Central memory CD8-positive, alpha-beta T cell (primary cell): ENCODE measurements at regions not wholly inside any gene's neighbourhood (a gene's known extent, or its start where the extent isn't known, plus 50 kb on each side); places are given as distances from the start of the nearest gene placed in this dataset.
"Not testable (repeated sequence)": the region's sequence is repeated elsewhere in the genome, so short reads cannot be mapped to it uniquely, and the experiment has no call there.

Source experiments
- ATAC-seq: fragments of 150-1000 bp; cut with Tn5 transposase; replicated peaks from 2 replicates; pipeline ENCODE4 v1.10.0; 2022; ENCODE audit warnings: mild to moderate bottlenecking, moderate FRiP score, moderate number of reproducible peaks; ENCODE audit not compliant: poor library complexity, severe bottlenecking; ENCODE audit errors: extremely low read depth
- DNase-seq, 2 donors: peaks; one replicate each; pipeline ENCODE4 v3.0.0; 2021; ENCODE audit warnings: low spot score in 2 of 2
- H3K27ac Mint-ChIP-seq: one replicate; pipeline ENCODE4 v1.8.0; 2022; ENCODE audit warnings: low read depth, mild to moderate bottlenecking, moderate library complexity, mixed read lengths
- H3K27me3 Mint-ChIP-seq: one replicate; pipeline ENCODE4 v1.8.0; 2022; ENCODE audit warnings: mixed read lengths
- H3K36me3 Mint-ChIP-seq: one replicate; pipeline ENCODE4 v1.8.0; 2022; ENCODE audit warnings: mild to moderate bottlenecking, moderate library complexity, mixed read lengths; ENCODE audit not compliant: insufficient read depth
- H3K4me1 Mint-ChIP-seq: one replicate; pipeline ENCODE4 v1.8.0; 2022; ENCODE audit warnings: mixed read lengths
- H3K4me3 Mint-ChIP-seq: one replicate; pipeline ENCODE4 v1.8.0; 2022; ENCODE audit warnings: mild to moderate bottlenecking, moderate library complexity, mixed read lengths
- H3K9me3 Mint-ChIP-seq: one replicate; pipeline ENCODE4 v1.8.0; 2022; ENCODE audit warnings: mixed read lengths

DNA sequence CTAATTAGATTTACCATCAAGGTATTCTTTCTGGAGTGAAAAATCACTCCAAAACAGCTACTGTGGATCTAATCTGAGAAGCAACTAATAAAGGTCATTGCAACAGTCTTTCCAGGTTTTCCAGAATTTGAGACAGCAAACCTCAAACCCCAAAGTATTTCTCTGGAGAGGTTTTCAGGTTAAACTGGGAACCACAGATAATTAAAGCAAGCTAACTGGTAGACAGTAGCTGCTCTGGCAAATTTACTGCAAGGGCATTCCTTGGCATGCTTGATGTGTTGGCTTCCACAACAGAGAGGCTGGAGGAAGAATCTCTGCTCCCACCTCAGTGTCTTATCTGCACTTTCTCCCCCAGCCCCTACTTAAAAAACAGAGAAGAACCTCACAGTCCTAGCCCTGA is 140.0 kb upstream of the NRBF2 start:
- Mint-ChIP-seq H3K27ac (no peak overlapping the region), H3K36me3 (no peaks in the 10 kb centered on the region)
- no peak for DNase-seq

GRCh38 chr10:62992145-62992721 is 140.9 kb upstream of the NRBF2 start:
- H3K36me3 Mint-ChIP-seq, result no peaks in the 10 kb centered on the region
- ATAC-seq (no peak), DNase-seq (no peak)
- H3K4me3 Mint-ChIP-seq, result no peak overlapping the region
- H3K9me3 Mint-ChIP-seq, result no peaks in the 10 kb centered on the region
- no peak overlapping the region for H3K27ac Mint-ChIP-seq
- H3K27me3 Mint-ChIP-seq, result peaks cover 10% of the 10 kb centered on the region
- no peaks in the 10 kb centered on the region for H3K4me1 Mint-ChIP-seq

More for the DNA sequence above, 140.0 kb upstream of the NRBF2 start:
- peaks cover 18% of the 10 kb centered on the region for H3K27me3 Mint-ChIP-seq
- H3K4me3 Mint-ChIP-seq, result no peak overlapping the region
- no peaks in the 10 kb centered on the region for H3K4me1 Mint-ChIP-seq
- no peak for ATAC-seq
- H3K9me3 Mint-ChIP-seq, result no peaks in the 10 kb centered on the region

DNA sequence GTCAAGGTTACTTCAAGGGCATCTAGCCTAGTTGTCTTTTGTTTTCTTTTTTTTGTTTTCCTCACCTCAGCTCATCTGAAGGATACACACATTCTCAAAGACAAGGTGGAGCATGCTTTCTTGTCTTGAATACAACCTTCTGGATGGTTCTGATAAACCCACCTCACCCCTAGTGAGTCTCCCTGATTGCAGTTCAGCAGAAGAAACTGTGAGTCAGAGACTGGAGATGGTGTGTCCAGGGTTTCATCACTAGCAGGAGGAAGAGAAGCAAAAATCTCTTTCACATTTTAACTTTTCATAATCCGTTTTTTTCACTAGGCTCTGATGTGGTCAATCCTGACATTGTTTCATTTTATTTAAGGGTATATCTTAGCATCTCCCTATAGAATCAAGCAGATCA is 143.0 kb upstream of the NRBF2 start:
- no peaks in the 10 kb centered on the region for H3K9me3 Mint-ChIP-seq
- no peak for DNase-seq
- no peak overlapping the region for H3K27ac Mint-ChIP-seq
- no peaks in the 10 kb centered on the region for H3K4me1 Mint-ChIP-seq
- ATAC-seq, result no peak
- no peaks in the 10 kb centered on the region for H3K36me3 Mint-ChIP-seq
- H3K27me3 Mint-ChIP-seq, result peaks cover 3% of the 10 kb centered on the region
- no peak overlapping the region for H3K4me3 Mint-ChIP-seq

DNA sequence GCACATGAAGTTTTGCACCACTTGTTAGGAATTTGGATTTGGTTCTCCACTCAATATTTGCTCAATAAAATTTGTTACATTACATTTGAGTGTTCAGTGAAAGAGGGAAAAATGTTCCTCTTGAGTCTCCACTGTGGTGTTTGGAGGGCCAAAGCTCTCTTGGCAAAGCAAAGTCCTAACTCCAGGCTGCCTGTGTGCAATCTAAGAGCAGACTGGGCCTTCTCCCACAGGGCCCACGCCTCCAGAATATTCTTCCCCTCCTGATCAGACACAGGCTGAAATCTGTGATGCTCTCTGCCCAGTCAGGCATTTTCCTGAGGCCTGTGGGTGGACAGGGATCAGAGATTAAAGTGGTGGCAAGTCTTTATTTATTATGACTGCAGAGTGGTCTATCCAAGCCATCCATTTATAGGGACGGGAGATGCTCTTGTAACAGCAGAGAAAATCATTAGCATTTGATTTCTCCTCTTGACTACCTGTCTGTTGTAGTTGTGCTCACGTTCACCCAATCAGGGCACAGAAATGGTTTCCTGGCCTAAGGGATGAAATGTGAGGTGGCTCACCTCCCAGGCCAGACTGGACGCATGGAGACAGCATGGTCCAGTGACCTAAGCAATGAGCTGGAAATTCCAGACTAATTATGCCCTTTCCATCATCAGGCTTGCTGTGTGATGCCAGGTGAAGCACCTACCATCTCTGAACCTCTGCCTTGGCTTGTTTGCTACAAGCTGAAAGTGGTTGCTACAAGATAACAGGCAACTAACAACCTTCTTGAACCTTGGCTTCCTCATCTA is 147.1 kb upstream of the NRBF2 start:
- no peak for ATAC-seq
- Mint-ChIP-seq H3K27ac (no peak overlapping the region), H3K27me3 (no peaks in the 10 kb centered on the region), H3K4me3 (no peak overlapping the region), H3K4me1 (no peaks in the 10 kb centered on the region), H3K9me3 (no peaks in the 10 kb centered on the region), H3K36me3 (no peaks in the 10 kb centered on the region)
- no peak for DNase-seq

- no peaks in the 10 kb centered on the region for H3K9me3 Mint-ChIP-seq
- no peak for ATAC-seq
These were observed 152.0 kb upstream of the NRBF2 start for GRCh38 chr10:62981096-62981495.

DNA sequence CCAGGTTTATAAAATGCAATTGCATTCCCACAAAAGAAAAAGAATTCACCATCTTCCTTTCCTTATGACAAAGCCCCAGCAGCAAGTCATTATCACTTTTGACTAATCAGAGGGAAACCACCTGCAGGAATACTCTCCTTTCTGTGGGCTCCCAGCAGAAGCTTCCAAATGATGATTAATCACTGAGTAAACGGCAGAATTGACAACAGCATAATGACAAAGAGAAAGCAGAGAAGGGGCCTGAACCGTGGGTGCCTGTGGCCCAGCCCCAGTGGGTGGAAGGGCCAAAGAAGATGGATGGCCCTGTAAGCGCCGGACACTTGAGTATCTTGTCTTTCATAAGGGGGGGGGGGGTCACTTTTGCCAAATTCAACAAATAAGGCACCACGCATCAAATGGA is 152.4 kb upstream of the NRBF2 start:
- Mint-ChIP-seq H3K27me3 (no peaks in the 10 kb centered on the region), H3K4me3 (no peak overlapping the region), H3K36me3 (no peaks in the 10 kb centered on the region), H3K27ac (no peak overlapping the region), H3K9me3 (no peaks in the 10 kb centered on the region), H3K4me1 (no peaks in the 10 kb centered on the region)
- ATAC-seq (no peak), DNase-seq (no peak)

More at GRCh38 chr10:62981096-62981495, 152.0 kb upstream of the NRBF2 start:
- Mint-ChIP-seq H3K36me3 (no peaks in the 10 kb centered on the region), H3K27ac (no peak overlapping the region), H3K27me3 (no peaks in the 10 kb centered on the region), H3K4me3 (no peak overlapping the region), H3K4me1 (no peaks in the 10 kb centered on the region)
- no peak for DNase-seq

DNA sequence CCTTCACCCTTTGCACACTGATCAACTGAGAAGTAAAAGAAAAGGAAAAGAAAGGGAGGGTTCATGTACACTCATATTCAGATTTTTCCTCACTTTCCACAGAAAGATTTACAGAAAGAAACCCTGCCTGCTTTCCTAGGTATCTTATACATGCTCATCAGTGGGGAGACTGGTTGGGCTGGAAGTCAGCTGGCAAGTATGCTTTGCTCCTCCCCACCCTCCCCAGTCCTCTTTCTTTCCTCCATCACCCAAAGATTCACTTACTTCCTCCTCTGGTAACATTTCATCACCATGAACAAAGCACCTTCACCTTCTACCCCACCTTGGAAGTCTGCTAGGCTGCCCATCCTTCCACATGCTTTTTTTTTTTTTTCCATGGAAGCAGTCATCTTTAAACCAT is 153.2 kb upstream of the NRBF2 start:
- Mint-ChIP-seq H3K4me1 (no peaks in the 10 kb centered on the region), H3K36me3 (no peaks in the 10 kb centered on the region), H3K27ac (no peak overlapping the region), H3K9me3 (peaks cover 7% of the 10 kb centered on the region), H3K27me3 (no peaks in the 10 kb centered on the region), H3K4me3 (no peak overlapping the region)
- no peak for DNase-seq
- ATAC-seq, result no peak

DNA sequence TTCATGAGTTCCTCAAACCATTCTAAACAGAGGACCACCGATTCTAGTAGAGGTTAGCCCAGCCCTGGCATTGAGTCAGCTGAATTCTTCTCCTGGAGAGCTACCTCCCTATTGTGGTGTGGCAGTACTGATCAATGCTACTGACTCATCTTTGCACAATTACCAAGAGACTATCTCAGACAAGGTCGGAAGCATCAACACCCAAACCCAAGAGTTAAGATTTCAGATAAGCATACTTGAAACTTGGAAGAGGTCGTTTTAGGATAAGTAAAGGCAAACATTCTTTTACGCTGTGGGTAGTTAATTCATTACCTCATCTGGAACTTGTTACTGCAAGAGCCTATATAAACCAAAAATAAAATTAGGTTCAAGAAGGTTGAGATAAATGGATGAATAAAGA is 154.6 kb upstream of the NRBF2 start:
- H3K36me3 Mint-ChIP-seq, result no peaks in the 10 kb centered on the region
- DNase-seq (no peak), ATAC-seq (no peak)
- H3K27ac Mint-ChIP-seq, result no peak overlapping the region
- H3K4me3 Mint-ChIP-seq, result no peak overlapping the region
- H3K27me3 Mint-ChIP-seq, result no peaks in the 10 kb centered on the region
- peaks cover 8% of the 10 kb centered on the region for H3K9me3 Mint-ChIP-seq
- H3K4me1 Mint-ChIP-seq, result no peaks in the 10 kb centered on the region

- not testable (repeated sequence) for H3K4me3 Mint-ChIP-seq
These were observed 158.3 kb upstream of the NRBF2 start for GRCh38 chr10:62974795-62975194.

DNA sequence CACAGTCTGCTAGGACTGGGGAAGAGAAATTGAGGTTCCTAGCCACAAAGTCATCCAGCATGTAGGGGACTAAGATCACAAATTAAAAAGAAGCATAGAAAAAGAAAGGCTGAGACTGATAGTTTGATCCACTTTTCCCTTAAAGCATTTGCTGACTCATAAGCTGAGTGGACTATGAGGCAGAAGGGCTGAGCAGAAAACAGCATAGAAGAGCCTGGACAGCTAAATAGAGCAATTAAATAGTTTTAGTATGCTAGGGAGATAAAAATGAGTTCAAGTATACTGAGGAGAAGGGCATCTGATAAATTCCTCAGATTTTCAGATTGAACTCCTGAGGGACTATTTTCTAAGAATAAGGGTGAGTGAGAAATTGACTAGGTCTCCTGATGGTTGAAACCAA is 155.9 kb upstream of the EGR2 start:
- Mint-ChIP-seq H3K4me3 (no peak overlapping the region), H3K27me3 (peaks cover 14% of the 10 kb centered on the region), H3K4me1 (no peaks in the 10 kb centered on the region), H3K27ac (no peak overlapping the region), H3K9me3 (peaks cover 8% of the 10 kb centered on the region), H3K36me3 (no peaks in the 10 kb centered on the region)
- ATAC-seq, result no peak
- DNase-seq, result no peak

More at GRCh38 chr10:62974795-62975194, 158.3 kb upstream of the NRBF2 start:
- H3K36me3 Mint-ChIP-seq, H3K27me3 Mint-ChIP-seq, ATAC-seq, H3K4me1 Mint-ChIP-seq, H3K27ac Mint-ChIP-seq, H3K9me3 Mint-ChIP-seq, DNase-seq: not testable (repeated sequence)

GRCh38 chr10:62964026-62964425 is 147.9 kb upstream of the EGR2 start:
- Mint-ChIP-seq H3K27ac (no peak overlapping the region), H3K4me3 (no peak overlapping the region), H3K9me3 (no peaks in the 10 kb centered on the region), H3K4me1 (no peaks in the 10 kb centered on the region), H3K27me3 (peaks cover 49% of the 10 kb centered on the region), H3K36me3 (peaks cover 1% of the 10 kb centered on the region)
- DNase-seq (no peak), ATAC-seq (no peak)

DNA sequence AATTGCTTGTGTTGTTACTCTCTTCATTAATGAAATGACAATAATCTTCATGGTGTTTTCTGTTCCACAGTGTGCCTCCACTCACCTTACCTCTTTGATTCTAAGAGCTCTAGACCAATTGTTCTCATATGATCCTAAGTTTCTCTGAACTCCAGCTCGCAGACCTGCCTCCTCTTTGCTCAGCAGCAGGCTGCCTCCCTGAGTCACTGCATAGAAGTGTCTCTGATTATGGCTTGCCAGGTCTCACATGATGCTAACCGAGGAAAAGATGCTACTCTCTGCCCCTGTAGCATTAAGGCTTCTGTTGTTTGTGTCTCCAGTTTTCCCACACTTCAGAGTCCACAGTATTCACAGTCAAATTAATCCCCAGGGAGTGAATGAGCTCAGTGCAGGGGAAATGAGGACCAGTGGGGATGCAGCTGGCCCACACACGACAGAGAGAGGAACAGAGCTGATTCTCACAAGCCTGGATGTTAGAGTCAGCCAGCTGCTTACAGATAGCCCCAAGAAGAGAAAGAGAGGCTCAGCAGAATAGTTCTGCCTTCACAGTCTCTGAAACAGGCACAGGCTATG is 145.9 kb upstream of the EGR2 start:
- peaks cover 1% of the 10 kb centered on the region for H3K36me3 Mint-ChIP-seq
- no peak for DNase-seq
- no peaks in the 10 kb centered on the region for H3K9me3 Mint-ChIP-seq
- H3K4me1 Mint-ChIP-seq, result no peaks in the 10 kb centered on the region
- H3K27me3 Mint-ChIP-seq, result peaks cover 51% of the 10 kb centered on the region
- H3K27ac Mint-ChIP-seq, result no peak overlapping the region
- H3K4me3 Mint-ChIP-seq, result no peak overlapping the region
- ATAC-seq, result no peak

DNA sequence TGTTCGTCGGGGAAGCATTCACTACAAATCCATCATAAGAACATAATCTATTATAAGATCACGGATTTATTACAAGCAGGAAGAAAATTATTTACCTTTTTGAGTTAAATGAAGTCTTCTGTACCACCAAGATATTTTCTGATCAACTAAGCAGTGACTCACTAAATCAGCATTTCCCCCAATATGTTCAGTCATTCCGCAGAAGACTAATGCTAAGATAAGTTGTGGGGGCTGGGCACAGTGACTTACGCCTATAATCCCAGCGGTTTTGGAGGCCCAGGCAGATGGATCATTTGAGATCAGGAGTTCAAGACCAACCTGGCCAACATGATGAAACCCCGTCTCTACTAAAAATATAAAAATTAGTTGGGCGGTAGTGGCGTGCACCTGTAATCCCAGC is 144.2 kb upstream of the EGR2 start:
- Mint-ChIP-seq H3K4me1 (no peaks in the 10 kb centered on the region), H3K9me3 (no peaks in the 10 kb centered on the region), H3K4me3 (no peak overlapping the region), H3K27me3 (peaks cover 51% of the 10 kb centered on the region), H3K36me3 (peaks cover 1% of the 10 kb centered on the region), H3K27ac (no peak overlapping the region)
- ATAC-seq (no peak), DNase-seq (no peak)
